Left ventricle myocardium inferior (tissue), 1 donor: ENCODE measurements at regions not wholly inside any gene's neighbourhood (a gene's known extent, or its start where the extent isn't known, plus 50 kb on each side); places are given as distances from the start of the nearest gene placed in this dataset.

Source experiments
- DNase-seq: peaks from one replicate; pipeline ENCODE4 v3.0.0-alpha.2; 2020
- H3K27ac ChIP-seq: fragments of 200-600 bp; replicated peaks from 2 replicates; pipeline ENCODE4 v1.8.0; 2021
- H3K27me3 ChIP-seq: fragments of 200-600 bp; 2 replicates; pipeline ENCODE4 v1.8.0; 2021; ENCODE audit warnings: low read depth
- H3K36me3 ChIP-seq: fragments of 200-600 bp; 2 replicates; pipeline ENCODE4 v1.8.0; 2021
- H3K4me1 ChIP-seq: fragments of 200-600 bp; 2 replicates; pipeline ENCODE4 v1.8.0; 2021
- H3K4me3 ChIP-seq: fragments of 200-600 bp; 2 replicates; pipeline ENCODE4 v1.8.0; 2021; ENCODE audit warnings: mild to moderate bottlenecking, moderate library complexity
- H3K9me3 ChIP-seq: fragments of 200-600 bp; replicated peaks from 2 replicates; pipeline ENCODE4 v1.8.0; 2021
- CTCF ChIP-seq: fragments of 200-600 bp; IDR thresholded peaks from 2 replicates; pipeline ENCODE4 v1.8.0; 2021; ENCODE audit warnings: antibody characterized with exemption, mild to moderate bottlenecking, borderline replicate concordance
- intact Hi-C: fragments of 100-400 bp; cut with micrococcal nuclease; formaldehyde crosslinking; loops from one replicate; pipeline ENCODE4 v1.11.0; 2022
- donor health status: DM: no; HTN: yes; CAD: no; lungs with severe emphysema.

- no peak for DNase-seq
- Histone ChIP-seq H3K27me3 (no peaks in the 10 kb centered on the region), H3K4me1 (no peaks in the 10 kb centered on the region), H3K27ac (no peak overlapping the region), H3K9me3 (peaks cover 28% of the 10 kb centered on the region), H3K4me3 (no peak overlapping the region), H3K36me3 (no peaks in the 10 kb centered on the region)
- TF ChIP-seq CTCF, result no peak
- intact Hi-C loops, result no loop called here
These were observed 114.4 kb upstream of the STOX2 start for GRCh38 chr4:183790661-183791060.

GRCh38 chr4:183797011-183797444 lies 108.1 kb upstream of the STOX2 start:
- peak; percentile 45 for DNase-seq
- intact Hi-C loops, result no loop called here
- Histone ChIP-seq H3K9me3 (peaks cover 28% of the 10 kb centered on the region), H3K36me3 (no peaks in the 10 kb centered on the region), H3K27me3 (peaks cover 32% of the 10 kb centered on the region), H3K4me1 (peaks cover 39% of the 10 kb centered on the region), H3K27ac (peak overlapping the region; percentile 91), H3K4me3 (peak overlapping the region; percentile 82)
- TF ChIP-seq CTCF, result no peak

- Histone ChIP-seq H3K36me3 (no peaks in the 10 kb centered on the region), H3K27me3 (peaks cover 32% of the 10 kb centered on the region), H3K27ac (peak overlapping the region; percentile 91), H3K4me1 (peaks cover 39% of the 10 kb centered on the region), H3K4me3 (peak overlapping the region; percentile 82), H3K9me3 (peaks cover 27% of the 10 kb centered on the region)
- intact Hi-C loops, result no loop called here
- no peak for TF ChIP-seq CTCF
- peak; percentile 36 for DNase-seq
These were observed 107.4 kb upstream of the STOX2 start for GRCh38 chr4:183797445-183798300.

- Histone ChIP-seq H3K36me3 (no peaks in the 10 kb centered on the region), H3K27ac (peak overlapping the region; percentile 91), H3K4me1 (peaks cover 39% of the 10 kb centered on the region), H3K9me3 (peaks cover 18% of the 10 kb centered on the region), H3K27me3 (peaks cover 32% of the 10 kb centered on the region), H3K4me3 (peak overlapping the region; percentile 82)
- TF ChIP-seq CTCF, result no peak
- no peak for DNase-seq
- intact Hi-C loops, result no loop called here
These were observed 106.5 kb upstream of the STOX2 start for GRCh38 chr4:183798301-183799253.

GRCh38 chr4:183801457-183802165 lies 103.5 kb upstream of the STOX2 start:
- DNase-seq, result no peak

More at GRCh38 chr4:183801457-183802165, 103.5 kb upstream of the STOX2 start:
- H3K4me1 ChIP-seq, result peaks cover 38% of the 10 kb centered on the region
- no peak overlapping the region for H3K27ac ChIP-seq
- no peaks in the 10 kb centered on the region for H3K9me3 ChIP-seq
- no peaks in the 10 kb centered on the region for H3K36me3 ChIP-seq
- intact Hi-C loops, result no loop called here
- TF ChIP-seq CTCF, result no peak
- H3K27me3 ChIP-seq, result peaks cover 26% of the 10 kb centered on the region
- no peak overlapping the region for H3K4me3 ChIP-seq
